ENCODE measurements at regions not wholly inside any gene's neighbourhood (a gene's known extent, or its start where the extent isn't known, plus 50 kb on each side); places are given as distances from the start of the nearest gene placed in this dataset.
"Not testable (repeated sequence)": the region's sequence is repeated elsewhere in the genome, so short reads cannot be mapped to it uniquely, and the experiment has no call there.

DNA sequence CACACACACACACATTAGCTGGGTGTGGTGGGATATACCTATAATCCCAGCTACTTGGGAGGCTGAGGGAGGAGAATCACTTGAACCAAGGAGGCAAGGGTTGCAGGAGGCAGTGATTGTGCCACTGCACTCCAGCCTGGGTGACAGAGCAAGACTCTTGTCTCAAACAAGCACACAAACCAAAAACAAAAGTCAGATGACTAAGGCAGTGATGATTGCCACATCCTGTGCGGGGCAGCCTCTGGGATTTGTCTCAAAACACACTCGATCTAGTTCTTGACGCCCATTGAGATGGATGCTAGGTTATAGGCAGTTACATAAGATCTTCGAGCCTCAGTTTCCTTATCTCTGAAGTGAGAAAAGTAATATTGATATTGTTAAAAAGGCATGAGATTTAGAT, 57.8 kb upstream of the NBPF8 start:
- not testable (repeated sequence) for DNase-seq (ENCODE audit: low read depth); H3K4me3 ChIP-seq (ENCODE audit: low read depth, low read length)

DNA sequence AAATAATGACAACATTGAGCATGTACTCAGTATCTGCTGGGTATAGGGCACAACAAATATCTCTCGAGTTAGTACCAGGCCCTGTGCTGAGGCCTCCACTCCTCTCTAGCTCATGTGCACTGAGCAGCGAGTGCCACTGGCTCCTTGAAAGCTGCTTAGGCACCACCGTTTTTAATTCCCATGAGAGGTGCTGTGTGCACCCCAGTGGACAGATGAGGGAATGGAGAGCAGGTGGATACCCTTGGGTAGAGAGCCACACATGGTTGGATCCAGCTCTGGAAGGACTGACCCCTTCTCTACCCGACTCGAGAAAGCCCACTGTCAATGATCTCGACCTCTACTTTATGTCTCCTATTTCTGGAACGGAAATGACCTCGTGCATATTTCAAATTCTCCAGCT, 58.7 kb upstream of the NBPF8 start:
- not testable (repeated sequence) for DNase-seq (ENCODE audit: low read depth)

DNA sequence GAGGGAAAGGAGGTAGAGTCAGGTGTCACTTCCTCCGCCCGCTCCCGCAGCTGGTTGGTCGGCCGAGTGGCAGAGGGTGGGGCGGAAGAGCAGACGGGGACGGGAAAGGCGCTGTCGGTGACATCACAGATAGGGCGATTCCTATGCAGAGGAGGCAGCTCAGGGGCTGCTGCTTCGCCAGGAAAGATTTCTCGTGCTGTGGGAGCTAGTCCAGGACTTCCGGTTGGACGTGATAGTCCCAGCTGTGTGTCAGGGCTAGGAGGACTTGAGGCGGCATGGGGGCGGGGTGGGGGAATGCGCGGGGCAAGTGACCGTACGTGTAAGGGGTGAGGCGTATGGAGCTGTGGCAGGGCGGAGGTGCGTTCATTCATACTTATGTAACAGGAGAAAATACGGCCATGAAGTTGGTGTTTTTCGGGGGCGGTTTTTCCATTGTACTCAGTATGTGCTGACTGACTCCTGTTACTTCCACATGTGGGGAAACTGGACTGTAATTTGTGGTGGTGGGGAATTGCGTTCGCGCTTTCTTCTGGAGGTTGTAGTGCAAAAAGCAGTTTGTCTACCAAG, 60.1 kb upstream of the NBPF8 start:
- peak overlapping the region; percentile 20 for H3K4me3 ChIP-seq (ENCODE audit: low read depth, low read length)
- DNase-seq (ENCODE audit: low read depth), result peak; percentile 37

More for the DNA sequence above, 58.7 kb upstream of the NBPF8 start:
- not testable (repeated sequence) for H3K4me3 ChIP-seq (ENCODE audit: low read depth, low read length)

DNA sequence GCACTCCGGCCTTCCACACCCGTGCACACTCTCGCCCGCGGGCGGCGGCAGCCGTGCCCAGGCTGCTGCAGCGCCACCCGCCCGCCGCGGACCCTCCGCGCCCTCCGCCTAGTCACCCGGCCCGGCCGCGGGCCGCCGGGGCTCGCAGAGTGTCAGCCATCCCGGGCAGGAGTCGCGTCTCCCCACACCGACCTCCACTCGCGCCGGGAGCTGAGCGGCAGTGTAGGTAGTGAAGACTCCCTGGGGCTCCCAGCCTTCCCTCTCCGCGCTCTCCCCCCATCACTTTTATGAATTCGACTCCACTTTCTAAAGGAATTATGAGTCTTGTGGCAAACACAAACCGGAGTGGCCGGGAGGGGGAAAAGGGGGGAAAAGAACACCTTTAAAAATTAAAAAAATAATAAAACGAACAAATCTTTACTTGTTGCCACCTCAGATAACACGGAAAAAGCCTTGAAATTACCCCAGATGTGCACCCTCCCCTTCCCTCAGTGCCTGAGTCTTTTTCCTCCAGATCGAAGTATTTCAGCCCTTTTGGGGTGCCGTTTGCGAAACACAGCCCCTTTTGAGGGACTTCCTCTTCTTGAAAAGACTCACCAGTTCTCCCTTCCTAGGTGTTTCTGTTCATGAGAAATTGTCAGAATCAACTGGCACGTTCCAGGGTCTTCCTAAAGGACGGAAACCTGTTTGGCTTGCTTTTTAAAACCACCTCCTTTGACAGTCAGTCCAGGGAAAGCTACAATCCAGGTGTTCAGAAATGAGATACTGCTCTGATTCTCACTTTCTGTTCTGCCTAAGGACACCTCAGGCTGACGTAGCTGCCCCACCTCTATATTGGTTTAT, 72.4 kb upstream of the NBPF8 start:
- H3K4me3 ChIP-seq (ENCODE audit: low read depth, low read length), result peak overlapping the region; percentile 37
- DNase-seq (ENCODE audit: low read depth), result not testable (repeated sequence)

DNA sequence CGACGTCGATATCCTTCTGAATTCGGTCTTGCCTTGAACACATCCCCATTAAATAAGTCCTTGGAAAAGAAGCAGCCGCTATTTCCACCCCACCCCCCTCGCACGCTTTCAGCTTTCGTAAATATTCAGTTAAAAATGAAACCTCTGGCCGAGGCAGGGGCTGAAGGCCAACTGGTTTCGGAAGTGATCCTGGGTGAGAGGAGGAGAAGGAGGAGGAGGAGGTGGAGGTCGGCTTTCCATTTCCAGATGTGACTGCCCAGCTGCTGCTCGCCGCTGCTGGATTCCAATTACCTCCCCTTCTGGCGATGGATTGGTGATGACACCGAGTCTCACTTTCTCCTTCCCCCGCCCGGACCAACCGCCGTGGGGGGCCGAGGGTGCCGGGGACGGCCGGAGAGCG, 73.1 kb upstream of the NBPF8 start:
- H3K4me3 ChIP-seq (ENCODE audit: low read depth, low read length), result peak overlapping the region; percentile 47
- DNase-seq (ENCODE audit: low read depth), result peak; percentile 3

DNA sequence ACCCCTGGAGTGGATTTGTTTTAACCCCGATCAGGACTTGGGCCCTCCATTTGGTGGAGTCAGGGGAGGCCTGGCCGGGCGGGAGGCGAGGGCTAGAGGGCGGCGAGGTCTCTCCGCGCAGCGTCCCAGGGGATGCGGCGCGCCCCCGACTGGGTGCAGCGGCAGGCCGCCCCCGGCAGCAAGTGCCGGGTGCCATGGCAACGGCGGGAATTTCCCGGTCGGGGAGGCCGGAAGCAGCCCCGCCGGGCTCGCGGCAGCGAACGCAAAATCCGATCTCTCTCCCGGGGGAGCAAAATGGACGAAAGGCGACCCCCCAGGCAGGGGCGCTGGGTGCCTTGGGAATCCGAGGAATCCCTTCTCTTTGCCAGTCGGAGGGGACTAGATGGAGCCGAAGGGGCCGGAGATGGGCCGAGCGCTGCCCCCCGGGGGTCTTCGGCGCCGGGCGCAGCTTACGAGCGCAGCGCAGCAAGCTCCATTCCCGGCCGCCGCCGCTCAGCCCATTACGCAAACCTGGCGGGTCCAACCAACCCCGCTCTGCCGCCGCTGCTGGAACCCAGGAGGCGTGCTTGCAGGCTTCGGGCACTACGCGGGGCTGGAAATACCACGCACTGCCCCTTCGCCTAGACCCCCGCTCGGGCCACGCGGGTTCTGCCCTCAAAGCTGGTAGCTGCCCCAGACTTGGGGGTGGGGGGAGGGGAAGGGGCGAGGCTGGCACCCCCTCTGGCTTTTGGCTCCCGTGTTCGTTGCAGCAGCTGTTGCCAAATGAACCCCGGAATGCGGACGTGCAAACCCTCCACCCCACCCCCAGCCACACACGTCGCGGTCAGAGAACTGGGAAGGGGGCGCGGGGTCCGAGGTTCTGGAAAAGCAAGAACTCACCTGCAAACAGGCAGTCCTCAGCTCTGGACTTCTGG, 73.7 kb upstream of the NBPF8 start:
- DNase-seq (ENCODE audit: low read depth), result not testable (repeated sequence)
- H3K4me3 ChIP-seq (ENCODE audit: low read depth, low read length), result peak overlapping the region; percentile 47

DNA sequence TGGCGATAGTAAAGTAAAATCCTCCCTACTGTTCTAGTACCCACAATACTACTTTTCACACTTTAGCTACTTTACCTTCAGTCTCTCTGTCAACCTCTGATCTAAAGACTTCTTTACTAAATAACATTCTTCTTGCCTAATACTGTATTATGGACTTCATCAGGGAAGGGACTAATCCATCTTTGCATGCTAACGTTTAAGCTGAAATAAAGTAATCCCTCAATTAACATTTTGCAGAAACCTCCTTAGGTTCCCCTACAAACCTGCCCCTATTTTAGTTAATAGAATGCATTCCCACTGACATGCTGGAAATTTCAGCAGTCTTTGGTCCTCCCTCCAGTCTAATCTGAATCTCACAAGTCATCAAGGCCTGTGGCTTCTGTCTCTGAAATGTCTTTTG, 99.1 kb upstream of the NBPF8 start:
- DNase-seq (ENCODE audit: low read depth); H3K4me3 ChIP-seq (ENCODE audit: low read depth, low read length): not testable (repeated sequence)

DNA sequence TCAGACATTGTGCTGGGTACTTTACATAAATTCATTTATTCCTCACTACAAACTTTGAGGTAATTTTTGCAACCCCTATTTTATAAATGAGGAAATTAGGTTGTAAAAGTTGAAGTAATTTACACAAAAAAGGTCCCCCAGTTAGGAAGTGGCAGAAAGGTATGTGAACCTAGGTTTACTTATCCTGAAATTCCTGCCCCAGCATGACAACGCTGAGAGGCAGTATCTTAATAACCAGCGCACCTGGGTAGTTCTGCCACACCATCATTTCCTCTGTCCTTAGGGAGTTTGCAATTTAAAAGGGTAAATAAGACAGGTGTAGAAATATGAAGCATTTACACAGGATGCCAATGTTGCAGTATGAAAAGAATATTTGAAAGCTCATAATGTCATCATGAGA, 102.9 kb upstream of the NBPF8 start:
- not testable (repeated sequence) for DNase-seq (ENCODE audit: low read depth)

DNA sequence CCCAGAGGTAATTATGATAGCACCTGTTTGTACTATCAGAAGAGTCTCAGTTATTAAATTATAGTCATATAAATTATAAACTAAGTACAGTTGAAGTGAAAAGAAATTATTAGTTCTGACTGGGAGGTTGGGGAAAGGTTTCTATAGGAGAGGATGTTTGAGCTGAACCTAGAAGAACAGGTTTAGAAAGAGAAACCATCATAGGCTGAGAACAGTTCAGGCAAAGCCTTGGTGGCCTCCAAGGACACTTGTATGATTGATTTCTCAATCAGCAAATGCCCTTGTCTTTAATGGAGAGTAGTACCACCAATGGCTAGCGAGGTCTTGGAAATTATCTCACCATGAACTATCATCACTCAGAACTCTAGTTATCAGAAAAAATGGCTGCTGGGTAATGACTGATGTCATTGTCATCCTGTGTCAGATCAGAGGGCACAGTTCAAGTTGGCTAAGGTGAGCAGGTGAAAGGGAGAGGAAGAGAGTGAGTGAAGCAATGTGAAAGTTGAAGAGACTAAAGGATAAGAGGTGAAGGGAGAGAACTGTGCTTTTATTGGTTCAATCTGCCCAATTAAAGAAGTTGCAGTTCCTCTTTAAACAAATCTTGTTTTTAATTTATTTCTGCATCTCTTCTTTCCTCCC, 105.8 kb upstream of the NBPF8 start:
- H3K4me3 ChIP-seq (ENCODE audit: low read depth, low read length); DNase-seq (ENCODE audit: low read depth): not testable (repeated sequence)

More for the DNA sequence above, 102.9 kb upstream of the NBPF8 start:
- not testable (repeated sequence) for H3K4me3 ChIP-seq (ENCODE audit: low read depth, low read length)

DNA sequence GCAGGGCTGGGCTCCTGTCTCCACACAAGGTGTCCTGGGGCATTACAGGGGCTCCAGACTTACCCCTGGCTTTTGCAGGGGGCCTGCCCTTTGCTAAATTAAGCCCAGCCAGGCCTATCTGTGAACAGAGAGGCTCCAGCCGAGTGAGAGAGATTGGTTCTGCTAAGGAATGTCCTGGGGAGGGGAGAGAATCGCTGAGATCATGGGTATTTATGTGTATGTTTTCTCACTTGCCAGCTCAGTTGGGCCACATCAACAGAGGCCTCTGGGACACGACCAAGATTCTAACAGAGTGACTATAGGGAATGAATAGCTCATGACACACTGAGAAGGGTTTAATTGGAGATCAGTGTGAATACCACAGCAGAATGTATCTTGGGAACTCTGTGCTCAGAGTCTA, 109.8 kb upstream of the NBPF8 start:
- not testable (repeated sequence) for DNase-seq (ENCODE audit: low read depth); H3K4me3 ChIP-seq (ENCODE audit: low read depth, low read length)

DNA sequence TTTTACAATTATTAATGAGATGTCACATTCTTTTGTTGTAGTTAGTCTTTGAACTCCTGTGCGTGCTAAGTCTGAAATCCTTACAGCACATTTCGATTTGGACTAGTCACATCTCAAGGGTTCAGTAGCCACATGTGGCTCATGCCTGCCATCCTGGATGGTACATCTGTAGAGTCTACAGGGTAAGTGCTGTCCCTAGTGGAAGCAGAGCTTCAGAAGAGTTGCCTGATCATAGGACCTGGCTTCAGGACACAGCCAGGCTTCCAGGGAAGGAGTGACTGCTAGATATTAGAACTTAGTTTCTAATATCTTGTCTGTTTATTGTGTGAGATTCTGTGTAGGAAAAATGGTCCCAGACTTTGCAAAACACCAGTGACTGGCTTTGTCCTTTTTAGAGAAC, 110.5 kb upstream of the NBPF8 start:
- DNase-seq (ENCODE audit: low read depth); H3K4me3 ChIP-seq (ENCODE audit: low read depth, low read length): not testable (repeated sequence)

DNA sequence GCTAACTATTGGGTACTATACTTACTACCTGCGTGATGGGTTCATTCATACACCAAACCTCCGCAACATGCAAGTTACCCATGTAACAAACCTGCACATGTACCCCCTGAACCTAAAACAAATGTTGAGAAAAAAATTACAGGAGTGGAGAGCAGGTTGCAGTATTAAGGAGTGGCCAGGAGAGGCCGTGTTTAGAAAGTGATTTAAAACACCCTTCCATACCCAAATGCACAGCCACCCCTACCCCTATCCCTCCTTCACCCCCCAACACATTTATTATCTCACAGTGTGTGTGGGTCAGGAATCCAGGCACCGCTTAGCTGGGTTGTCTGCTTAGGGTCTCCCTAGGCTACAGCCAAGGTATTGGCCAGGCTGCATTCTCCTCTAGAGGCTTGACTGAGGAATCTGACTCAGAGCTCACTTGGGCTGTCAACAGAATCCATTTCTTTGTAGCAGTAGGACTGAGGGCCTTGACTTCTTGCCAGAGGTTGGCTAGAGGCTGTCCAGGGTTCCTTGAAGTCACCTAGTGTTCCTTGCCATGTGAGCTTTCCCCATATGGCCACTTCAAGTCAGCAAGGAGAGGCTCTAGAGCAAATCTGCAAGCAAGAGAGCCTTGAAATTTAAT, 115.3 kb upstream of the NBPF8 start:
- not testable (repeated sequence) for H3K4me3 ChIP-seq (ENCODE audit: low read depth, low read length); DNase-seq (ENCODE audit: low read depth)

DNA sequence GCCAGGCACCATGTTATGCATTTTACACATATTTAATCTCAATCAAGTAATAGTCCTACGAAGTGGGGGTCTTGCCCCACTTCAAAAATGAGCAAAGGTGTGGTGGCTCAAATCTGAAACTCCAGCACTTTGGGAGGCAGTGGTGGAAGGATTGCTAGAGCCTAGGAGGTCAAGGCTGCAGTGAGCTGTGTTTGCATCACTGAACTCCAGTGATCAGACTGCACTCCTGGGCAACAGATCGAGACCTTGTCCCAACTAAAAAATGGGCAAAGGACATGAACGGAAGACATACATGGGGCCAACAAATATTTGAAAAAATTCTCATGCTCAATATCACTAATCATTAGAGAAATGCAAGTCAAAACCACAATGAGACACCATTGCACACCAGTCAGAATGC, 116.3 kb upstream of the NBPF8 start:
- not testable (repeated sequence) for H3K4me3 ChIP-seq (ENCODE audit: low read depth, low read length); DNase-seq (ENCODE audit: low read depth)

DNA sequence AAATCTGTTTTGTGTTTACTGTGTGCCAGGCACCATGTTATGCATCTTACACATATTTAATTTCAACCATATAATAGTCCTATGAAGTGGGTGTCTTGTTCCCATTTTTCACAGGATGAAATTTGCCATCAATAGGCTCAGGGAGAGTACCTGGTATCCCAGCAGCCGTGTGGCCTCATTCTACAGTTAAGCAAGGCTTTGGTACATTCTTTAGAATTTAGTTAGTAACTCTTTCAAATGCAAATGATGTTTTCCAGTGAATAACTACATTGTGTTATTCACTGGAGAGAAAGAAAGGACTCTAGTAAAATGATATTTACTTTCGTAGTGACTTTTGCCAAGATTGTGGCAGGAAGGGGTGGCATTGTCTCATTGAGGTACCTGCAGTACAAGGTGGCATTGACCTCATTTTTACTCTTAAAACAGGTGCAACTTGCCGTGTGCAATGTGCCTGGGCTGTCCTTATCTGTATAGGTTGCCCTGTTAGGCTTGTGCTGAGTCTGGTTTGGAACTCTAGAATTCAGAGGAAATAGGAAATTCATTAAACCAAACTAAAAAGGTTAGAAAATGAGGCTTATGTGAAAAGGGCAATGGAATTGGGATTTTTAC, 117.4 kb upstream of the NBPF8 start:
- not testable (repeated sequence) for H3K4me3 ChIP-seq (ENCODE audit: low read depth, low read length); DNase-seq (ENCODE audit: low read depth)

DNA sequence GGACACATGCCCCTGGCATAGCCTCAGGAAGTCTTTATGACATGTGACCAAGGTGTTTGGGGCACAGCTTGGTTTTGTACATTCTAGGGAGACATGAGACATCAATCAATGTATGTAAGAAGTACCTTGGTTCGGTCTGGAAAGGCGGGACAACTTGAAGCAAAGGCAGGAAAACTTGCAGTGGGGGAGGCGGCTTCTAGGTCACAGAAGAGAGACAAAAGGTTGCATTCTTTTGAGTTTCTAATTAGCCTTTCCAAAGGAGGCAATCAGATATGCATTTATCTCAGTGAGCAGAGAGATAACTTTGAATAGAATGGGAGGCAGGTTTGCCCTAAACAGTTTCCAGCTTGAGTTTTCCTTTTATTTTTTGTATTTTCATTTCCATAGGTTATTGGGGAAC, 113.8 kb upstream of the SEC22B start:
- not testable (repeated sequence) for DNase-seq (ENCODE audit: low read depth); H3K4me3 ChIP-seq (ENCODE audit: low read depth, low read length)

DNA sequence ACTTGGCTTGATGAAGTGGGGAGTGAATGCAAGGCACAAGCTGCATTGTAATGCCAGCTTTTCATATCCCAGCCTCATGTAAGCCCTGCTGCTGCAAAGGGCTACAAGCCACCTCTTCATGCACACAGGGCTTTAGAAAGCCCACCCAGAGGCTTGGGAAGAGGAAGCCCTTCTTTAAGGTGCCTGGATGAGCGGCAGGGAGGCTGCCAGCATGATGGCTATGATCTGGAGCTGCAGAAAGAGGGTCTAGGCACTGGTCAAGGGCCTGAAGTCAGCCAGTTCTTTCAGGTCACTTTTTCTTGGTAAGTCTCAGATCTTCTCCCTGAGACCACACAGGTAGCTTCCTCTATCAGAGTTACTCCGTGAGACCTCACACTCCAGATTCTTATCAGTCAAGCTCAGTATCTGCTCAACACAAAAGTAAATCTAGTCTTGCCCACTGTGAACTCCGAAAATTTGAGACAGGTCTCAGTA, 113.3 kb upstream of the SEC22B start:
- not testable (repeated sequence) for H3K4me3 ChIP-seq (ENCODE audit: low read depth, low read length); DNase-seq (ENCODE audit: low read depth)

DNA sequence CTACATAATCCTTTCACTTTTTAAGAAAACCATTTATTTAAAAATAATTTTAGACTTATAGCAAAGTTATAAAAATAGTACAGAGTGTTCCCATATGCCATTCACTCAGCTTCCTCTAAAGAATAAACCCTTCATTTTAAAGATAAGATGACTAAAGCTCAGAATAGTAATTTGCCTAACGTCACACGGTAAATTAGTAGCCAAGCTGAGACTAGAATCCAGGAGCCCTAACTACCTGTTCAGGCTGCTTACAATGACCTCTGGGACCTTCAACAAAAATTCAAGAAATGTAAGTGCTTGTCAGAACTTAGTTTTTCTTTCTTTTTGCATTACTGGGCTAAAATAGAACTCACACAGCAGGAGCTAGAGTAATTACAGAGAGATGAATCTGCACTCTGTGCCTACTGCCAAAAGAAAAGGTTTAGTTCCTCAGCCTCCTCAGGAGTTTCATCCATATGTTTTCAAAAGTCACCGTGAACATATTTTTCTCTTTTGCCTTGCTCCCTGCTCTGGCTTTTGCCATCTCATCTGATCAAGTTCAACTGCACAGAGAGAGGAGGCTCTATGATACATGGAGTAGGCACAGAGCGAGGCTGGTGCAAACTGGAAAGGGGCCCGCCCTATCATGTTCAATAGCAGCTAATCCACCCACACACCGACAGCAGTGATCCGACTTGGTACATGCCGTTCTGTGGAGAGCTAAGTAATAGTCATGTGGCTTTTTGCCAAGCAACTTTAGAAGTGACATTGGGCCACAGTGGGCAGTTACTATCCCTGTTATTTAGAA, 112.7 kb upstream of the SEC22B start:
- not testable (repeated sequence) for H3K4me3 ChIP-seq (ENCODE audit: low read depth, low read length); DNase-seq (ENCODE audit: low read depth)

DNA sequence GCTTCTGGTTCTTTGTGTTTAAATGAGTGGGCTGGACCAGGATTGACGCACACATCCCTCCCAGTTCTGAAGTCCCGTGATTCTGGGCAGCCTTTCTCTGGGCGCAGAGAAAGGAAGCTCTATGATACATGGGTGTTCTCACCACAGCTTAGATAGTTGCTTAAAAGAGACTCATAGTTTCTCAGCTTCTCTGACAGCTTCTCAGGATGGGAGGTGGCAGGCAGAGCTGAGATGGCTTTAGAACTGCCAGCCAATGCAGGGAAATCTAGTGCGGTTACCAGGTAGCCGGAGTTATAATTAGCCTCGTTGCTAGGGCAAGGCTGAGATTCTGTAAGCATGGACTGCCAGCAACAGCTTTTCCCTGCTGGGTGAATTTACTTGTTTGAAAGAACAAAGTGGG, 111.8 kb upstream of the SEC22B start:
- not testable (repeated sequence) for H3K4me3 ChIP-seq (ENCODE audit: low read depth, low read length); DNase-seq (ENCODE audit: low read depth)

Data from skeletal muscle cell (primary cell).